Osteocyte (in vitro differentiated cells): ENCODE measurements at regions not wholly inside any gene's neighbourhood (a gene's known extent, or its start where the extent isn't known, plus 50 kb on each side); places are given as distances from the start of the nearest gene placed in this dataset.
A peak's percentile ranks its signal among the peaks of the same experiment; 100 is the strongest.

Source experiments
- DNase-seq: peaks from one replicate; pipeline ENCODE4 v3.0.0; 2021; ENCODE audit warnings: mixed read lengths; ENCODE audit not compliant: unreplicated experiment; ENCODE audit errors: extremely low spot score
- H3K27ac Mint-ChIP-seq: one replicate; pipeline ENCODE4 v1.8.0; 2021; ENCODE audit warnings: mild to moderate bottlenecking, mixed read lengths; ENCODE audit not compliant: unreplicated experiment
- H3K27me3 Mint-ChIP-seq: one replicate; pipeline ENCODE4 v1.8.0; 2021; ENCODE audit warnings: mixed read lengths; ENCODE audit not compliant: unreplicated experiment
- H3K36me3 Mint-ChIP-seq: one replicate; pipeline ENCODE4 v1.8.0; 2021; ENCODE audit warnings: mixed read lengths; ENCODE audit not compliant: unreplicated experiment
- H3K4me1 Mint-ChIP-seq: one replicate; pipeline ENCODE4 v1.8.0; 2021; ENCODE audit warnings: mixed read lengths; ENCODE audit not compliant: unreplicated experiment
- H3K4me3 Mint-ChIP-seq: one replicate; pipeline ENCODE4 v1.8.0; 2021; ENCODE audit warnings: mild to moderate bottlenecking, moderate library complexity, mixed read lengths; ENCODE audit not compliant: unreplicated experiment
- H3K9me3 Mint-ChIP-seq: one replicate; pipeline ENCODE4 v1.8.0; 2021; ENCODE audit warnings: mixed read lengths; ENCODE audit not compliant: unreplicated experiment
- TF ChIP-seq, protein P1 (sequence below): fragments of 200-600 bp; sonication (generic); IDR thresholded peaks from 2 replicates; pipeline ENCODE4 v1.5.0; 2021; ENCODE audit warnings: antibody characterized with exemption, mild to moderate bottlenecking, moderate library complexity

DNA sequence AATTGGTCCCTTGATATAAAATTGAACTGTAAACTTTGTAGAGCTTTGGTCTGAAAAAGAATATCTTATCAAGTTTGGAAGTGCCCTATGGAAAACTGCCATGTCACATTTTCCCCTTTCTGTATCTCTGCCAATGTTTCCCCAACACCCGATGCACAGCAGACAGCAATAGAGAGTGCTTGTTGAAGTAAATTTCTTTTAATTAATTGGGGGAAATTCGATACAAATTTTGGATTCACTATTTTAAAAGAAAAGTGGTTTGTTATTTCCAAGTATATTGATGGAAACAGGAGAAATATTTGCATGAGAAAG lies 208.1 kb downstream of the OGFRL1 start:
- H3K27ac Mint-ChIP-seq: peak overlapping the region; percentile 90
- no peaks in the 10 kb centered on the region for H3K27me3 Mint-ChIP-seq
- TF ChIP-seq, protein P1, sequence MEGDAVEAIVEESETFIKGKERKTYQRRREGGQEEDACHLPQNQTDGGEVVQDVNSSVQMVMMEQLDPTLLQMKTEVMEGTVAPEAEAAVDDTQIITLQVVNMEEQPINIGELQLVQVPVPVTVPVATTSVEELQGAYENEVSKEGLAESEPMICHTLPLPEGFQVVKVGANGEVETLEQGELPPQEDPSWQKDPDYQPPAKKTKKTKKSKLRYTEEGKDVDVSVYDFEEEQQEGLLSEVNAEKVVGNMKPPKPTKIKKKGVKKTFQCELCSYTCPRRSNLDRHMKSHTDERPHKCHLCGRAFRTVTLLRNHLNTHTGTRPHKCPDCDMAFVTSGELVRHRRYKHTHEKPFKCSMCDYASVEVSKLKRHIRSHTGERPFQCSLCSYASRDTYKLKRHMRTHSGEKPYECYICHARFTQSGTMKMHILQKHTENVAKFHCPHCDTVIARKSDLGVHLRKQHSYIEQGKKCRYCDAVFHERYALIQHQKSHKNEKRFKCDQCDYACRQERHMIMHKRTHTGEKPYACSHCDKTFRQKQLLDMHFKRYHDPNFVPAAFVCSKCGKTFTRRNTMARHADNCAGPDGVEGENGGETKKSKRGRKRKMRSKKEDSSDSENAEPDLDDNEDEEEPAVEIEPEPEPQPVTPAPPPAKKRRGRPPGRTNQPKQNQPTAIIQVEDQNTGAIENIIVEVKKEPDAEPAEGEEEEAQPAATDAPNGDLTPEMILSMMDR: no peak
- H3K36me3 Mint-ChIP-seq: no peaks in the 10 kb centered on the region
- H3K4me3 Mint-ChIP-seq: peak overlapping the region; percentile 57
- peaks cover 20% of the 10 kb centered on the region for H3K4me1 Mint-ChIP-seq
- no peak for DNase-seq
- H3K9me3 Mint-ChIP-seq: no peaks in the 10 kb centered on the region

DNA sequence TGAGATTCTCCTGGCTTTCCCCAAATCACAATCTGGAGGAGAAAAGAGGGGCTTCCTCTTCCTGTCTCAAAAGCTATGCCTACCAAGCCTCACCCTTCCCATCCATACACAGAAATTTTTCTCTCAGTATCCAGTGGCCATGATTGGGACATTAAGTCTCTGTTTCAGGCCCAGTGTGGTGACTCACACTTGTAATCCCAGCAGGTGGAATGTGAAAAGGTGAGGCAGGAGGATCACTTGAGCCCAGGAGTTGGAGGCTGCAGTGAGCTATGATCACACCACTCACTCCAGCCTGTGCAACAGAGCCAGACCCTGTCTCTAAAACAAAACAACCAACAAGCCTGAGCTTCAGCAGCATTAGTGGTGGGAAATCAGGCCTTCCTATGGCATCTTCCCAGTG lies 210.0 kb downstream of the OGFRL1 start:
- Mint-ChIP-seq H3K4me1 (peaks cover 35% of the 10 kb centered on the region), H3K36me3 (no peaks in the 10 kb centered on the region), H3K27ac (no peak overlapping the region), H3K9me3 (no peaks in the 10 kb centered on the region), H3K27me3 (no peaks in the 10 kb centered on the region), H3K4me3 (no peak overlapping the region)
- TF ChIP-seq, protein P1: no peak
- DNase-seq: no peak

DNA sequence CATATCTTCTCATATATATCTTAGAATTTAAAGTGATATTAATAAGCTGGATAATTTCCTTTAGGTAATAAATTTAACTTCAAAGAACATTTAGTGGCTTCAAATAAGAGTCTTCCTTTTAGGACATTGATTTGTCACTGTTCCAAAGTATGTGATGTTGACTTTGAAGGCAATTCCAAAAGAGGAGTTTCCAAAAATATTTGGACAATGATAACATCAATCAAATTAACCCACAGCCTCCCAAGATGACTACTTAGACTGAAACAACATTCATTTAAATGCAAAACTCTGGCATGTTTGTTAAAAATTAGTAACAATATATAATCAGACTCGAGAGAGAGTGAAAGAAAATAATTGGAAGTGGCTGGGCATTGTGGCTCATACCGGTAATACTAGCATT lies 211.1 kb downstream of the OGFRL1 start:
- no peak for DNase-seq
- no peak overlapping the region for H3K27ac Mint-ChIP-seq
- peaks cover 35% of the 10 kb centered on the region for H3K4me1 Mint-ChIP-seq
- TF ChIP-seq, protein P1: no peak
- H3K36me3 Mint-ChIP-seq: no peaks in the 10 kb centered on the region
- no peaks in the 10 kb centered on the region for H3K9me3 Mint-ChIP-seq
- no peaks in the 10 kb centered on the region for H3K27me3 Mint-ChIP-seq
- no peak overlapping the region for H3K4me3 Mint-ChIP-seq

DNA sequence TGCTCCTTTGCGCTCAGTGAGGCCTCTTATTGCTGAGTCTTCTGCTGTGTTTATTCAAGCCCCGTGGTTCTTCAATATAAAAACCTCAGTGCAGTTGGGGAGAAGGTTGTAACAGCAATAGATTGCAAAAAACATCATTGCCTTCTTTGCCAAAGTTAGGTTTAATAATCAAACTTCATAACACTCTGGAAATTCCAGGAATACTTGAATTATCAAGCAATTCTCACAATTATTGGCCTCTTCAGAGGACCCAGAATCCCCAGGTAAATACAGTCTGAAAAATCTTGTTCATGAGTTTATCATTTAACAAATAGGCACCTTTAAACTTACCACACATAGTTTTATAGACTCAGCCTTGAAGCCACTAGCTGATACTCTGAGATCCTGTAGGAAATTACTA lies 213.6 kb downstream of the OGFRL1 start:
- no peak for DNase-seq
- H3K4me3 Mint-ChIP-seq: no peak overlapping the region
- H3K4me1 Mint-ChIP-seq: peaks cover 20% of the 10 kb centered on the region
- H3K27ac Mint-ChIP-seq: no peak overlapping the region
- H3K27me3 Mint-ChIP-seq: no peaks in the 10 kb centered on the region
- no peaks in the 10 kb centered on the region for H3K9me3 Mint-ChIP-seq
- H3K36me3 Mint-ChIP-seq: no peaks in the 10 kb centered on the region
- TF ChIP-seq, protein P1: no peak

DNA sequence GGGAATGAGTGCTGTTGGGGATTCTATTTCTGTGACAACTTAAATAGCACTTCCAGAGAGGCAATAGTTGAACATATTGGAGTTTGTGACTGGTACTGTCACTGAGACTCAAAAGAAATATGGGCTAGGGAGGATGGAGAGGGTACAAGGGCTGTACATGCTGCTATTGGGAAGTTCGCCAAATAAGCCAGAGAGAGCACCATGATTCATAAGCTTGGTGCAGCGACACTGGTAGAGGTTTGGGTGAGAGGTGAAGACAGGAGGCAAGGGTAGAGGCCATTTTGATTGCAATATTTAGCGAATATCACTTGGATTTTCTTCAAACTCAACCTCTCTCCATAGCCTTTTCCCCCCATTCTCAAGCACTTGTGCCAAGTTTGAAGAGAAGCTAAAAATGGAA lies 214.3 kb downstream of the OGFRL1 start:
- TF ChIP-seq, protein P1: no peak
- Mint-ChIP-seq H3K27ac (no peak overlapping the region), H3K27me3 (no peaks in the 10 kb centered on the region), H3K36me3 (no peaks in the 10 kb centered on the region), H3K4me3 (no peak overlapping the region), H3K9me3 (no peaks in the 10 kb centered on the region), H3K4me1 (peaks cover 20% of the 10 kb centered on the region)
- DNase-seq: no peak
